ENCODE measurements at regions not wholly inside any gene's neighbourhood (a gene's known extent, or its start where the extent isn't known, plus 50 kb on each side); places are given as distances from the start of the nearest gene placed in this dataset.

DNA sequence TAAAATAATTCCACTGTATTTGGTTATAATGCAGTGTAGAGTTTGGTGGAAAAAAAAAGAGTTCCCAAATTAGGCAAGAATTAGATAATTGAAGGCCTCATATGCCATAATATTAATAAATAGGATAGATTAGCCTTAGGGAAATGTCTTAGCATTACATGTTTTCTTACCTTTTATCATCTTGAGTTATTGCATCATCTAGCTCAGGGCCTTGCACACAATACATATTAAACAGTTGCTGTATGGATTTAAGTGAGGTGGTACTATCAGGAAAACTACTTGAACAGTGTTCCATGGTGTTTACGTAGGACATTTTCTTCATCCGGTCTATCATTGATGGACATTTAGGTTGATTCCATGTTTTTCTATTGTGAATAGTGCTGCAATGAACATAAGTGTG is 419.4 kb downstream of the EPHA5 start:
- no CpG with 5 or more reads among the region's 2 CpGs for WGBS, 2 experiments (ENCODE audit: extremely low coverage in 2 of 2, insufficient read length in 1 of 2)
- H2BK5ac ChIP-seq (ENCODE audit: low read depth, low read length, poor library complexity, severe bottlenecking): no peak overlapping the region
- no peak overlapping the region for H2BK15ac ChIP-seq (ENCODE audit: low read depth, low read length)
- H2BK120ac ChIP-seq (ENCODE audit: low read depth, low read length): no peak overlapping the region
- no peak overlapping the region for H3K23ac ChIP-seq (ENCODE audit: low read depth, low read length)
- no peaks in the 10 kb centered on the region for H3K36me3 ChIP-seq (ENCODE audit: control insufficient read depth, insufficient read depth, low read length)
- H3K4ac ChIP-seq (ENCODE audit: low read depth, low read length): no peak overlapping the region
- H2BK20ac ChIP-seq (ENCODE audit: low read depth, low read length): no peak overlapping the region
- H3K14ac ChIP-seq (replicated peaks; ENCODE audit: low read depth, low read length): no peak overlapping the region
- H4K20me1 ChIP-seq (ENCODE audit: insufficient read depth, low read length): no peaks in the 10 kb centered on the region
- H3K56ac ChIP-seq (ENCODE audit: extremely low read depth, insufficient read depth, low read length): no peak overlapping the region
- dilution Hi-C loops (cut with HindIII; ENCODE audit: low sequenced_read_pairs, unreplicated experiment): no loop called here
- no peak overlapping the region for H2AFZ ChIP-seq (replicated peaks; ENCODE audit: low read length, poor library complexity)
- H3K9me3 ChIP-seq (ENCODE audit: control insufficient read depth, insufficient read depth, low read length): no peaks in the 10 kb centered on the region; the same call in 1 of the 2 replicates
- no peak overlapping the region for H3K9ac ChIP-seq (ENCODE audit: low read depth, low read length)
- intact Hi-C loops (cut with micrococcal nuclease): no loop called here
- H3K79me1 ChIP-seq (ENCODE audit: low read depth in 1 of 2, low read length in 2 of 2): no peaks in the 10 kb centered on the region
- no peak overlapping the region for H3K18ac ChIP-seq (ENCODE audit: low read depth, low read length)
- CTCF ChIA-PET: no interaction called here
- H2AK5ac ChIP-seq (ENCODE audit: low read depth, low read length): no peak overlapping the region
- in situ Hi-C loops (cut with MboI; ENCODE audit: low sequenced_read_pairs): no loop called here
- no peak for ATAC-seq (ENCODE audit: low read depth)
- no peaks in the 10 kb centered on the region for H3K4me1 ChIP-seq (ENCODE audit: control insufficient read depth, insufficient read depth, low read length)
- no peak overlapping the region for H3K27ac ChIP-seq (ENCODE audit: insufficient read depth, low read length)
- no peak overlapping the region for H4K91ac ChIP-seq (ENCODE audit: insufficient read depth, low read depth, low read length)
- H4K8ac ChIP-seq (ENCODE audit: low read depth in 2 of 2, low read length in 2 of 2): no peak overlapping the region
- no peak for DNase-seq
- H3K4me3 ChIP-seq (ENCODE audit: insufficient read depth, low read depth, low read length): no peak overlapping the region
- POLR2A ChIA-PET (ENCODE audit: unreplicated experiment): no interaction called here
- H4K5ac ChIP-seq (ENCODE audit: low read depth, low read length): no peak overlapping the region
- no peak overlapping the region for H3K4me2 ChIP-seq (ENCODE audit: low read depth, low read length)
- H3K27me3 ChIP-seq (ENCODE audit: control insufficient read depth, insufficient read depth, low read length): no peaks in the 10 kb centered on the region
- BruUV-seq (replicated peaks): no TSS peak
- no peaks in the 10 kb centered on the region for H3K9me1 ChIP-seq (ENCODE audit: insufficient read depth, low read length)
- no peak overlapping the region for H2AK9ac ChIP-seq (replicated peaks; ENCODE audit: low read depth, low read length, poor library complexity)
- no peak for TF ChIP-seq BHLHE40 (IDR thresholded peaks at IDR 0.05; ENCODE audit: low read depth, low read length)
- peak; percentile 65 for TF ChIP-seq CEBPB (IDR thresholded peaks at IDR 0.05; ENCODE audit: low read depth, low read length)

Data from IMR-90 (cell line).